Superior temporal gyrus (tissue), 1 donor: ENCODE measurements at regions not wholly inside any gene's neighbourhood (a gene's known extent, or its start where the extent isn't known, plus 50 kb on each side); places are given as distances from the start of the nearest gene placed in this dataset.

Experiments used
- DNase-seq: peaks from one replicate; pipeline ENCODE4 v3.0.0-alpha.2; 2016; ENCODE audit errors: extremely low spot score

- no peak for DNase-seq
Observed at GRCh38 chr3:23094412-23094811, 108.7 kb upstream of the UBE2E2 start.

- no peak for DNase-seq
Observed at GRCh38 chr3:23094890-23095462, 108.2 kb upstream of the UBE2E2 start.

- DNase-seq = no peak
Observed at GRCh38 chr3:23096041-23096440, 107.1 kb upstream of the UBE2E2 start.

GRCh38 chr3:23099021-23099420 lies 104.1 kb upstream of the UBE2E2 start:
- DNase-seq = no peak

- no peak for DNase-seq
Observed at GRCh38 chr3:23099677-23100076, 103.5 kb upstream of the UBE2E2 start.

- DNase-seq = no peak
Observed at GRCh38 chr3:23100106-23100505, 103.0 kb upstream of the UBE2E2 start.

- DNase-seq = no peak
Observed at GRCh38 chr3:23103764-23104163, 99.4 kb upstream of the UBE2E2 start.

- DNase-seq = no peak
Observed at GRCh38 chr3:23105048-23105447, 98.1 kb upstream of the UBE2E2 start.

GRCh38 chr3:23106666-23107065 lies 96.5 kb upstream of the UBE2E2 start:
- DNase-seq = no peak

- DNase-seq = no peak
Observed at GRCh38 chr3:23107221-23107620, 95.9 kb upstream of the UBE2E2 start.

GRCh38 chr3:23108451-23109057 lies 94.6 kb upstream of the UBE2E2 start:
- no peak for DNase-seq

- no peak for DNase-seq
Observed at GRCh38 chr3:23111286-23111685, 91.8 kb upstream of the UBE2E2 start.

GRCh38 chr3:23111797-23112196 lies 91.3 kb upstream of the UBE2E2 start:
- no peak for DNase-seq

- DNase-seq = no peak
Observed at GRCh38 chr3:23112491-23112890, 90.6 kb upstream of the UBE2E2 start.

GRCh38 chr3:23113455-23114171 lies 89.5 kb upstream of the UBE2E2 start:
- no peak for DNase-seq

GRCh38 chr3:23114432-23114831 lies 88.7 kb upstream of the UBE2E2 start:
- DNase-seq = no peak

- DNase-seq = no peak
Observed at GRCh38 chr3:23115171-23115877, 87.8 kb upstream of the UBE2E2 start.

GRCh38 chr3:23116081-23116837 lies 86.9 kb upstream of the UBE2E2 start:
- DNase-seq = no peak

- no peak for DNase-seq
Observed at GRCh38 chr3:23117856-23118255, 85.3 kb upstream of the UBE2E2 start.

GRCh38 chr3:23127196-23127595 lies 75.9 kb upstream of the UBE2E2 start:
- no peak for DNase-seq

- no peak for DNase-seq
Observed at GRCh38 chr3:23128655-23129054, 74.5 kb upstream of the UBE2E2 start.

- DNase-seq = no peak
Observed at GRCh38 chr3:23129117-23129516, 74.0 kb upstream of the UBE2E2 start.
